HG03442 (cell line): ENCODE measurements at regions not wholly inside any gene's neighbourhood (a gene's known extent, or its start where the extent isn't known, plus 50 kb on each side); places are given as distances from the start of the nearest gene placed in this dataset.
"Not testable (repeated sequence)": the region's sequence is repeated elsewhere in the genome, so short reads cannot be mapped to it uniquely, and the experiment has no call there.

Source experiments
- ATAC-seq: cut with Tn5 transposase; IDR thresholded peaks from one replicate; pipeline ENCODE4 v1.9.1; 2021; ENCODE audit warnings: mild to moderate bottlenecking, moderate library complexity; ENCODE audit not compliant: unreplicated experiment

DNA sequence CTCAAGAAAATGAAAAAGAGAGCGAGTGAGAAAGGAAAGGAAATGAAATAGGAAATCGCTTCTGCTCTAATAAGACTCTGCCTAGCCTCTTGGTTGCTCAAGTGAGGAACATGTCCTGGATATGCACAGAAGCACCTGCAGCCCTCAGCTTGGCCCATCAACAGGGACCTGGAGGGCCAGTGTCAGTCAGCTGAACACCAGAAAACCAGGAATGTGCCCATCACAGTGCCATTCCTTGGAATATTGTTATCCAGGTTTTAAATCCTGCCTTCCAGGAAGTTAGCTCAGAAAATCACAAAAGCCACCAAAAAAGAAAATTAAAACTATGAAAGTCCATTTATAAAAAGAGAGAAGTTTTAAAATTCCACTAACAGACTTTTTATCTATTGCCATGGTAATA lies 173.4 kb upstream of the TPM1 start:
- ATAC-seq: no peak

DNA sequence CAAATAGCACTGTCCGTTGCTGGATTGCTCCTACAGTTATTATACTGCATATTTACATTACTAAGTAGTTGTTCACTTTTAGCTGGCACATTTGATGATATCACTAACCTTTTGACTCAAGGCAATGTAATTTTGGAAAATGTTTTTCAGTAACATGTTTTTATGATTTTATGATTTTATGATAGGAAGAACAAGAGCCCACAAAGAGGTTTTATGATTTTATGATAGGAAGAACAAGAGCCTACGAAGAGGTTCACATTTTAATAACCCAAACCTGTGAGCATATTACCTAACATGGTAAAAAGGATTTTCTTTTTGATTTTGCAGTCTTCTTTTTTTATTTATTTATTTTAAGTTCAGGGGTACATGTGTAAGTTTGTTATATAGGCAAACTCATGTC lies 172.3 kb upstream of the TPM1 start:
- ATAC-seq: no peak

DNA sequence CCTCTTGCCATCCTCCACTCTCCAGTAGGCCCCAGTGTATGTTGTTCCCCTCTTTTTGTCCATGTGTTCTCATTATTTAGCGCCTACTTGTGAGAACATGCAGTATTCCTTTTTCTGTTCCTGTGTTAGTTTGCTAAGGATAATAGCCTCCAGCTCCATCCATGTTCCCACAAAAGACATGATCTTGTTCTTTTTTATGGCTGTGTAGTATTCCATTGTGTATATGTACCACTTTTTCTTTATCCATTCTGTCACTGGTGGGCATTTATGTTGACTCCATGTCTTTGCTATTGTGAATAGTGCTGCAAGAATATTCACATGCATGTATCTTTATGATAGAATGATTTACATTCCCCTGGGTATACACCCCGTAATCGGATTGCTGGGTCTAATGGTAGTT lies 171.8 kb upstream of the TPM1 start:
- ATAC-seq: not testable (repeated sequence)

DNA sequence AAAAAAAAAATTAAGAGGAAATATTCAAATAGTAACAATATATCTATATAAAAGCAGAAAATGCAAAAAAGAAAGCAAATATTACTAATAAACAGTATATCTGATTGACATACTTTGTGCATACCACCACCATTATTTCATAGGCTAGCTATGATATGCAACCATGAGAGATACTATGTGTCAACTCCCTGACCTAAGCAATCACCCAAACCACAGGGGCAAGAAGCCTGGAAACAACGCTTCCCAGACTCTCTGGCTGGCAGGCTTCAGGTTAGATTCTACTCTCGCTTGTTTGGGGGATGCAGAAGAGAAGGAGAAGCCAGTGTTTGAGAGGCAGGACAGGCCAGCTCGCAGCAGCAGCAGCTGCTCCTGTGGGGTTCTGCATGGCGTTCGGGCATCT lies 169.3 kb upstream of the TPM1 start:
- no peak for ATAC-seq

DNA sequence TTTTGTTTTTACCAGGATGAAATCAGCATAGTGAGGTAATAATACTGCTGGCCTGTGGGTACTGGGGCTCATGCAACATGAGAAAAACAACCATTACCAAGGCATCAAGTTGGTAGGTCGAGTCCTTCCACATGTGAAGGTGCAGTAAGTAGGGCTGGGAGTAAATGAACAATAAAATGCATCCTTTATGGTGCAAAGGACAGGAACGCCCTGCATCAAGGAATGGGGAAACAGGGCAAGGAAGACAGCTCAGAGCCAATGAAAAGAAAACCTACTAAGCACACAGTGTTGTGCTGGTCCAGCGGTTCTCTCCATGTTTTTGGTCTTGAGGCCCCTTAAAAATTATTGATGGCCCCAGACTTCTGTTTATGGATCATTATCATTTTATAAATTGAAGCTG lies 168.5 kb upstream of the TPM1 start:
- no peak for ATAC-seq

DNA sequence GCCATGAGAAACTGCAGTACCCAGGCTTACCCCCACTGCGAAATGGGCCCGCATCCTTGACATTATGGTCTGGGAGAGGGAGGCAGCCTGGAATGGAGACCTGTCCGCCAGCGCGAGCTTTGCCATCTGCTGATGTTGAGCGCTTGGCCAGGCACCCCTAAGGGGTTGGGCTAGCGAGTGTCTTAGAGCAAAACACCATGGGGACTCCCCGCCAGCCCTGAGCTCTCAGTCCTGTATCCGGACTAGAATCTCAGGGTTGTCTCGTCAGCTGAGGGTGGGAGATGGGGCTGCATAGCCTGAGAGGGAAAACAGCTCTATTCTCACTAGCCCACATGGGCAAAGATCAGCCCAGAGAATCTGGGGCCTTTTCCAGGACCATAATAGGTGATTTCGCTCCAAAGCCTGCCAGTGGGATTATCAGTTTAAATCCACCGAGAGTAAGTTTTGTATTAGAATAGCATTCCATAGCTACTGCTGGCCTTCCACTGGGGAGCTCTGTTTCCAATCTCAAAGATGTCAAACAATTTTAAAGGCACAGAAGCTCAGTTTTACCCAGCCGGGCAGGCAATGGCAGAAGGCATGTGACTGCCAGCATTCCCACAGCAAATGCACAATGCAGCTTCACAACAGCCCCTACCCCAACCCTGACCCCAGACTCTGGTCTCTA lies 167.5 kb upstream of the TPM1 start:
- no peak for ATAC-seq

DNA sequence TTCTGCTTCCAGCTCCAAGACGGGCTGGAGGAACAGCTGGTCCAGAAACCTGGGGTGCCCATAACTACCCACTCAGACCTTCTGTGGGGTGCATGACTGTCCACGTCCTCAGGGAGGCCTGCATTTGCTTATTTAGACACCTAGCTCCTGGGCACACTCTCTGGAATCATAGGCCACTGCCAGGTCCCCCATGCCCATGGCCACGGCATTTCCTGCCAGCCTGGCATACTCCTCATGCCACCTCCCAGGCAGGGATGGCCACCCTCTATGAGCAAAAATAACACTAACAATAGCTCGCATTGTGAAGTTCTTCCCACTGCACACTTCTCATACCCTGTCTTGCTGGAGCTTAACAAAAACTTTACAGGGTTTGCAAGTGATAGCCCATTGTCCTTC lies 166.9 kb upstream of the TPM1 start:
- no peak for ATAC-seq

DNA sequence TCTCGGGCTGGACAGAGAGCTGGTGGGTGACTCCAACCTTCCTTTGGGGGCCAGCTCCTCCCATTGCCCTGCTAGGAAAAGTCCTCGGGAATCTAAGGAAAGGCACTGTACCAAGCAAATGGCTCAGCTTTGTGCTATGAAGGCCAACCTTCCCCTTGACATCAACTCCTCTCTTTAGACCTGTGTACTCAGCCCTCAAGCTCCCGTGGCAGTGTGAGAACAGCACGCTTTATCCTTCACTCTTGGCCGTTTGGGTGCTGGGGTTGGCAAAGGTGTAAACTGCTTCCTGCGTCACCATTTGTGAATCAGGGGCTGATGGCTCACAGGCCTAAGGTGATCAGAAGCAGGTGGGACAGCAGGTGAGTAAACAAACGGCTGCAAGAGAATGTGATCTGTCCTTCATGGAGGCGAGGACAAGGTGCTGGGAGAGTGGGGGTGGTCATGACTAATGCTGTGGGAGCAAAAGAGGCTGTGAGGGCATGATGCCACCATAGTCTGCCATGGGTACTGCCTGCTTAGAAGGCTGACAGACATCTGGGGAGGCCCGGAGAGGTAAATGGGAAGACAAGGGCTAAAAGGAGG lies 165.2 kb upstream of the TPM1 start:
- ATAC-seq: no peak

DNA sequence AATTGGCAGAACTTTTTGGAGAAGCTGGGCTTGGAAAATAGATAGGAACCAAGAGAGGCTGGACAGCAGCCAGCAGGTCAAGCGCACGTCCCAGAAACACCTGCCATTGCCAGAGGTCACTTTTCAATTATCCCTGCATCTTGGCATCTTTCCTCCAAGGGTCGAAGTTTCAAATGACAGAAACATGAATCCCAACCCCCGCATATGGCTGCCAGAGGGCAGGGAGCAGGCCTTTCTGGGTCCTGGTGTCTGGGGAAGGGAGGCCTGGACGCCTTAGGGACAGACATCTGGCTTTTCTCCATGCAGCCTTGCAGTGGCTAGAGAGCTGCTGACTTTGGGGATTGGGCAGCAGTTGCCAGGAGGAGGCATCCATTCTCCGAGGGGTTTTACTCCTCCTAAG lies 164.5 kb upstream of the TPM1 start:
- no peak for ATAC-seq

DNA sequence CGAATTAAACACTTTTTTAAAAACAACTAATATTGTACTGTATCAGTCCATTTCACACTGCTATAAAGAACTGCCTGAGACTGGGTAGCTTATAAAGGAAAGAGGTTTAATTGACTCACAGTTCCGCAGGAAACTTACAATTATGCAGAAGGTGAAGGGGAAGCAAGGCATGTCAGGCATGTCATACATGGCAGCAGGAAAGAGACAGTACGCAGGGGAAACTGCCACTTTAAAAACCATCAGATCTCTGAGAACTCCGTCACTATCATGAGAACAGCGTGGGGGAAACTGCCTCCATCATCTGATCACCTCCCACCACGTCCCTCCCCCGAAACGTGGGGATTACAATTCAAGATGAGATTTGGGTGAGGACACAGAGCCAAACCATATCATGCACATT lies 162.8 kb upstream of the TPM1 start:
- ATAC-seq: no peak

DNA sequence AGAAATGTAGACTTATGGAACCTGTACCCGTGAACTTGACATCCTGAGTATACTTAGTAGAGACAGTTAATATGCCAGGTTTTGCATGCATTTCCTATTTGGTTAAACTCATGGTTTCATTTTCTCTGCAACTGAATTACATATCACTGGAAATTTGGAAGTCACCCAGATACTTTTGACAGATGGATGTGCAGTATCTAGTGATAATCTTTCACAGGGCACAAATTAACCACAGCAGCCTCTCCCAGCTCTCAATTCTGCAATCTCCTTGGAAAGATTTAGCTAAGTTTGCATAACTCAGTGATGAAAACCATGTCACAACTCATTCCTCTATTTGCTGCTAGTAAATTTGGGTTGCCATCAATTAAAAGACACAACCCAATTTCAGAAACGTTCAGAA lies 162.3 kb upstream of the TPM1 start:
- no peak for ATAC-seq

DNA sequence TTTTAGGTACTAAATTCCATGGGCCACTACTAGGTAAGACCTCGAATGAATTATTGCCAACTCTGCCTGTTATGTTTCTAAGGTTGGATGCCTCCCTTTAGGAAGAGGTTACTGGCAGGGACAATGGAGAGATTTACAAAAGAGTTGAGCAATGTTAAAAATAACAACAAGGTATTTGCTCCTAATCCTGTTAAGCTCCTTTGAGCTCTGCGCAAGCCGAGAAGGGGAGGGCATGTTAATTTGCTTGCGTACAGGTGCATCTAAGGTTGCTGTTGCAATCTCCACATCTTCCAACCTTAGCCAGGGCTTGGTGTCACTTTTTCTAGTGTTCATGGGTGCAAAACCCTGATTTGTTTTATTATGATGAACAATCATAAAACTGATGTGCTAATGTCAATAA lies 161.5 kb upstream of the TPM1 start:
- ATAC-seq: no peak

DNA sequence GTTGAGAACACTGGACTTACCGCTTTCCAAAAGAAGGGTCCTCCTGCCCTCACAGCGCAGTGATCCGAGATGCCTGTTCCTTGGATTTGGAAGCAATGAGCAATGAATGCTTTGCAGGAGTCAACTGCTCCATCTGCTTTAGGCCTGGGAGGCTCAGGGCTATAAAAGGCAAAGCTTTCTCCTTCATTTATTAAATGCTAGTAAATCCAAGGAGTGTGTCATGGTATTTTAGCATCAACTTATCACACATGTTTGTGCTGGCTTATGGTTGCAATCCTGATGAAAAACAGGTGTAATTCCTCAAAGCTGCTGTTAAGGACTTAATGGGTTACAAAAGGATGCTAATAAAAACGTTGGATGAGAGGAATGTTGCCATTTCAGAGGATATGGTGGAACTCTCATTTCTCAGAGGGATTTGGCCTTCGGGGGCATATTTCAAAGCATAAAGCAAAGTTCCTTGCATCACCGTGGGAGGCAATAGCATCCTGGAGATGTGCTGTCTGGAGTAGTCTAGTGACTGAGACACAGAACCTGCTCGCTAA lies 158.5 kb upstream of the TPM1 start:
- ATAC-seq: no peak

DNA sequence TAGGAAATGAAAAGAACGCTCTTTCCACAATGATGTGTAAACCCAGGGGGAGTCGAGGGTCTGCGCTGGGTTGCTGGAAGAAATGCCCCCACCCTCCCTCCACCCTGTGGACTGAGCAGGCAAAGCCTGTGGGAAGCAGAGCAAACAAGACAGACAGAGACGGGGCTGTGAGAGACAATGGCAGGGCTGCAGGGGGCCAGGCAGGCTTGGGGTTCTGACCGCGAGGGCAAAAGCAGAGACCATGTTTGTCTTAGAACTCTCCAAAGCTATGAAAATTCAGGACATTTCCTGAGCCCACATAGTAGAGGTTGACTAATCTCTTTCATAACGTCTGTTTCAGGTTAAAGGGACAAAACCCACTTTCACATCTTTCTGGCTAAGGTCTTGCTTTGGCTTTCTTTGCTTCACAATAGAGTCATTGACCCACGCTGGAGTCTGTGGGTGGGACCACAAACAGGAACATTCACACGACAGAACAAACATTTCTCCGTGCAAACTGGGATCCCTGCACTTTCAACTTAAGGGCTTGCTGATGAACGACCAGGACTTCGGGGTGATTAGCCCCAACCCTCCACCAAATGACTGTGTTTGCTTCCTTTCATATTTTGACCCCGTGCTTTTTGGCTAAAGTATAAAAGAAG lies 156.0 kb upstream of the TPM1 start:
- ATAC-seq: no peak

DNA sequence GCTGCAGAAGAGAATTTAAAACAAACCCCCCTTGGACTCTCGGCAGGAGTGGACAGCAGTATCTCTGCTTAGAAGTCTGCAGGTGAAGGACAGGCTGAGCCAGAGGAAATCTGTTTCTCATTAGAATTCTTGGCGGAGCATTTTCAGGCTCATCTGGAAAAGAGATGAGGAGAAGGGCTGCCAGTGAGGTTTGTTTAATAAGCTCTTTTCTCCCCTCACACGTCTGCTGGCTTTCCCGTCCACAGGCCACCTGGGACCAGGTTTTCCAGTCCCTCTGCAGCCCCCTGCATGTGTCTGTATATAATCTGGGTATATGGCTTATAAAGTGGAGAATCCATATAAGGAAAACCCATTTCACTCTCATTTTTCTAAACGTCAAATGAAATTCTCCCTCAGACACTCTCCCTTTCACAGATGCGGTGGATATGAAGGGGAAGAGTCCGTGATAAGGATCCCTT lies 155.4 kb upstream of the TPM1 start:
- no peak for ATAC-seq

DNA sequence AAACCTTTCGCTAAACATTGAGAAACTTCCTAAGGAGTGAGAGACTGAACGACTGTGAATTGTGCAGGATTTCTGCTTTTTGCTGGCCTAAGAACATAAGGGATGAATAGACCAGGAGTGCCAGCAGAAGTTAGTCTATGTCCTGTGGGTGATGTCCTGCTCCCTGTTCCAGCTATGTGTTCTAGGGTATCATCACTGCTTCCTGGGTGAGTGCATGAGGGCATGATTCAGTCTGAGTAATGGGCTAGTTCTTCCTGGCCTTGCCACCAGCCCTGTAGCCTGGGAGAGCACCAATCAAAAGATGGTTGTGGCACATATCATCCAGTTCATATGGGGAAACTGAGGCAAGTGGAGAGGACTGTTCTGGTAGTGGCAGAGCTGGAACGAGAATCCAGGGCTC lies 153.9 kb upstream of the TPM1 start:
- ATAC-seq: no peak

DNA sequence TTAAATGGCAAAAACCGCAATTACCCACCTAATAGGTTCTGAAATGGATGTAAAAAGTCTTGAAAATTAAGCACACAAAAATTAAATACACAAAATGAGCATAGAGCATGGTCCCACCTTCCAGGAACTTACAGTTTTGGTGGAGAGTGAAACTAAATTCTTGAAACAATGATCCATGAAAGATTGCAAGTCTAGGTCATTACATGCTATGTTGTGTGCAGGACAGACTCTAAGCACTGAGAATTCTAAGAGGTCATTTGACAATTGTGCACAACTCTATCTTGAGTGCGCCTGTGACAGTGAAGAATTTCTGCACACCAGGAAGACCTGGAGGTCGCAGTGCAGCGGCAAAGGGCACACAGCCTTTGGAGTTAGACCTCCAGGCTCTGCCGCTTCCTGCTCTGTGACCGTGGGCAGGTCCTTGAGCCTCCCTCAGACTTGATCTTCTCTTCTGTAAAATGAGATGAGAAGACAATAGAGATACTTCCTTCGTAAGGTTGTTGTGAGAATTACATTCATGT lies 153.3 kb upstream of the TPM1 start:
- ATAC-seq: no peak

DNA sequence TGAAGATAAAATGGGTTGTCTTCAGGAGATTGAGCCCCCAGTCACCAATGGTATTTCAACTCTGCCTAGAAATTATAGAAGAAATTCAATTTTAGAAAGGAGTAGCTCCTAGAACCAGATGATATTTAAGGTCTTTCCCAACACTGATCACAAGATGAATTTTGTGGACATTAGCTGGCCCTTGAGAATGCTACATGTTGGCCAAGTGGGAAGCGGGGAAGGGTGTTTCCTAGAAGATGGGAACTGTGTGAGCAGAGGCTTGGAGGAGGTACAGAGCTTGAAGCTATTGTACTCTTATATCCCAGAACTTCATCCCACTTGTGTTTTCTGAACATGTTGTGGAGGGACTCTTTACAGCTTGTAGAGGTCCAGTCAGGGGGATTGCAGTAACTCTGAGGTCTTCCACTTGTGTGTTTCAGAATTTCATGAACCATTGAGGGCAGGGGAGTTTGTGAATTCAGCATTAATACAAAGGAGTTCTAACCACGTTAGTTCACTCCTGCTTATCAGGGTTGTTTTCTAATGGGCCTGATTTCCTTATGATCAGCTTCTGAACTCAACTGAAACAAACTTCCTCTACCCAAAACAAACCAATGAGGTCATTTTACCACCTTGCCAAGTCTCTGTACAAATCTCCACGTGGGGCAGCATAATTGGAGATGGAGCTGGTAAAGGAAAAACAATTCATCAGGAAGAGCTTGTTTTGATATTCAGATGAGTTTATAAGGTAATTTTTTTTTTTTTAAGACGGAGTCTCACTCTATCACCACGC lies 152.6 kb upstream of the TPM1 start:
- no peak for ATAC-seq

DNA sequence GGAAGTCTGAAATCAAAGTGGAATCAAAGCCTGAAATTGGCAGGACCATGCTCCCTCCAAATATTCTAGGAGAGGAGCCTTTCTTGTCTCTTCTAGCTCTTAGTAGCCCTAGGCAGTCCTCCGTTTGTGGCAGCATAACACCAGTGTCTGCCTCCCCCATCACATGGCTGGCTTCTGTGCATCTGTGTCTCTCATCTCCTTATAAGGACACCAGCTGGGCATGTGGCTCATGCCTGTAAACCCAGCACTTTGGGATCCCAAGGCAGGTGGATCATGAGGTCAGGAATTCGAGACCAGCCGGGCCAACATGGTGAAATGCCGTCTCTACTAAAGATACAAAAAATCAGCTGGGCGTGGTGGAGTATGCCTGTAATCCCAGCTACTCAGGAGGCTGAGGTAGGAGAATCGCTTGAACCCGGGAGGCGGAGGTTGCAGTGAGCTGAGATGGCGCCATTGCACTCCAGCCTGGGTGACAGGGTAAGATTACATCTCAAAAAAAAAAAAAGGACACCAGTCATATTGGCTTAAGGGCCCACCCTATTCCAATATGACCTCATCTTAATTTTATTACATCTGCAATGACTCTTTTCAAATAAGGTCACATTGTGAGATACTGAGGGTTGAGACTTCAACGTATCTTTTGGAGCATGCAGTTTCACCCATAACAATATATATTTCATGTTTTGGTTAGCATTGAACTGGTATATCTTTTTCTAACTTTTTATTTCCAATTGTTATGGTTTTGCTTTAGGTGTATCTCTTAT lies 148.0 kb upstream of the TPM1 start:
- no peak for ATAC-seq

DNA sequence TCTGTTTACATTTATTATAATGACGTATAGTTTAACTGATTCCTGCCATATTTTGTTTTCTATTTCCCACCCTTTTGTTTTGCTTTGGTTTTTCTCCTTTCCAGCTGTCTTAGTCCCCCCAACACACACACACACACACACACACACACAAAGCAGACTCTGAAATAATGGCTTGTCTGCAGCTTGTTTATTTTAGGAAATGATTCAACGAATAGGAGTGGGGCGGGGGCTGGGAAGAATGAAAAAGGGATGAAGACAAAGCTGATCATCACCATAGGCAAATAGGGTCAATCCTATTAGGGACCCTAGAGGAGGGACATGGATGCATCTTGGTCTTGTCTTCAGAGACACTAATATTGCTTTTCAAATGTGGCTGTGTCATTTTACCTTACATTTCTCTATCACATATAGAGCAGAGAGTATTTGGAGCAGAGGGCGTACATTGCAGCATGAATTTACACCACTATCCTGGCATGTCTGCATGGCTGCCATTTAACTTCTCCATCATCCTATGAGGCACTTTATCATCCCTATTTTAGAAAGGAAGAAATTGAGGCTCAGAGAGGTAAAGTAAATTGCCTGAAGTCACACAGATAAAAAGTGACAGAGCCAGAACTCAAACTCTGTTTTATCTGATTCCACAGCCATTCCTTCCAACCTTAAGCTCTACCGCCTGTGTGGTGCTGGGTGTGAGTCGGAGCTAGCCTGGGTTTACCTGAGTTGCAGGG lies 147.2 kb upstream of the TPM1 start:
- no peak for ATAC-seq
